OCI-LY3 (cell line): ENCODE measurements at regions not wholly inside any gene's neighbourhood (a gene's known extent, or its start where the extent isn't known, plus 50 kb on each side); places are given as distances from the start of the nearest gene placed in this dataset.
"Not testable (repeated sequence)": the region's sequence is repeated elsewhere in the genome, so short reads cannot be mapped to it uniquely, and the experiment has no call there.

Experiments
- CTCF ChIP-seq: fragments of 200-600, 300-600 bp; sonication (generic); IDR thresholded peaks from 2 replicates; pipeline ENCODE4 v1.5.1; 2014; ENCODE audit warnings: antibody characterized with exemption, low read length, low read depth
- EZH2phosphoT487 ChIP-seq: fragments of 200-600 bp; shearing (Covaris generic); IDR thresholded peaks from 2 replicates; pipeline ENCODE4 v1.6.1; 2018; ENCODE audit warnings: antibody characterized with exemption, mixed run types, low read depth

GRCh38 chr4:9067923-9068322 lies 102.3 kb upstream of the FAM90A26 start:
- not testable (repeated sequence) for TF ChIP-seq CTCF, EZH2phosphoT487
